HCT116 (cell line): ENCODE measurements at regions not wholly inside any gene's neighbourhood (a gene's known extent, or its start where the extent isn't known, plus 50 kb on each side); places are given as distances from the start of the nearest gene placed in this dataset.
A peak's percentile ranks its signal among the peaks of the same experiment; 100 is the strongest.

ENCODE experiments used
- ATAC-seq: fragments of 200-7000 bp; cut with Tn5 transposase; 2 replicates; pipeline ENCODE4 v1.9.1; 2020; ENCODE audit warnings: mild to moderate bottlenecking, moderate library complexity
- BruUV-seq: library from RNA; stranded (reverse); fragments of 400-500 nt; replicated peaks from 2 replicates; lab custom pipeline; 2021; lab: Mats Ljungman, UMichigan
- CTCF ChIA-PET: fragments of 300-600 bp; sonication (Branson Sonifier 250); formaldehyde crosslinking; loops from one replicate; lab custom pipeline; 2021; ENCODE audit warnings: antibody characterized with exemption; lab: Charles Lee
- POLR2A ChIA-PET: fragments of 300-600, 350-600 bp; sonication (Branson Sonifier 250); formaldehyde crosslinking; loops from one replicate; lab custom pipeline; 2021; ENCODE audit warnings: antibody characterized with exemption; lab: Charles Lee
- RAD21 ChIA-PET, 2 experiments: fragments of 300-600 bp; sonication (Branson Sonifier 250); formaldehyde crosslinking; loops; one replicate each; lab custom pipeline; 2023; ENCODE audit warnings: low total read pairs in 2 of 2; ENCODE audit not compliant: uncharacterized antibody in 2 of 2, unreplicated experiment in 2 of 2, low non-redundant PET in 1 of 2; lab: Charles Lee
- DNase-seq: peaks from one replicate; pipeline ENCODE4 v3.0.0-alpha.2; 2010; ENCODE audit warnings: low read depth, low spot score
- H2AFZ ChIP-seq: fragments of 200-600 bp; shearing (Covaris generic), sonication (generic); 2 replicates; pipeline ENCODE4 v1.6.1; 2017; ENCODE audit warnings: low read depth, mixed run types, mixed read lengths, antibody characterized with exemption, low read length; ENCODE audit not compliant: poor library complexity, severe bottlenecking
- H3K27ac ChIP-seq: 2 replicates; pipeline ENCODE4 v1.5.1; 2012; ENCODE audit warnings: low read depth, low read length
- H3K27me3 ChIP-seq: fragments of 200-600 bp; sonication (generic); 2 replicates; pipeline ENCODE4 v1.6.1; 2016; ENCODE audit warnings: mixed run types, low read length, mixed read lengths; ENCODE audit not compliant: insufficient read depth
- H3K36me3 ChIP-seq, 2 experiments: fragments of 200-500 bp in 1 of 2; fragments of 200-600 bp in 1 of 2; sonication (Bioruptor generic) in 1 of 2; sonication (generic) in 1 of 2; 2 replicates each; pipeline versions ENCODE4 v1.5.1 to v1.6.1; 2014 to 2016; ENCODE audit warnings: low read length in 2 of 2, inconsistent platforms in 1 of 2, mixed read lengths in 1 of 2, mixed run types in 1 of 2; ENCODE audit not compliant: insufficient read depth in 2 of 2, control insufficient read depth in 1 of 2
- H3K4me1 ChIP-seq, 2 experiments: fragments of 200-600 bp in 1 of 2; sonication (generic) in 1 of 2; 2 replicates each; pipeline versions ENCODE4 v1.5.1 to v1.6.1; 2012 to 2017; ENCODE audit warnings: low read length in 2 of 2, inconsistent platforms in 1 of 2, mild to moderate bottlenecking in 1 of 2, mixed read lengths in 1 of 2, mixed run types in 1 of 2, moderate library complexity in 1 of 2; ENCODE audit not compliant: insufficient read depth in 2 of 2, control insufficient read depth in 1 of 2
- H3K4me2 ChIP-seq: fragments of 200-600 bp; sonication (generic); 2 replicates; pipeline ENCODE4 v1.6.1; 2017; ENCODE audit warnings: mixed run types, low read length, mixed read lengths
- H3K4me3 ChIP-seq, 2 experiments: fragments of 200-600 bp in 1 of 2; sonication (generic) in 1 of 2; replicated peaks in 1 of 2; 2 replicates each; pipeline ENCODE4 v1.5.1; 2011 to 2016; ENCODE audit warnings: low read length in 2 of 2, control low read depth in 1 of 2, low read depth in 1 of 2, mild to moderate bottlenecking in 1 of 2, mixed read lengths in 1 of 2, mixed run types in 1 of 2
- H3K79me2 ChIP-seq: fragments of 200-600 bp; sonication (generic); 2 replicates; pipeline ENCODE4 v1.6.1; 2017; ENCODE audit warnings: mild to moderate bottlenecking, mixed run types, low read length, moderate library complexity, mixed read lengths; ENCODE audit not compliant: insufficient read depth
- H3K9ac ChIP-seq: fragments of 200-600 bp; sonication (generic); 2 replicates; pipeline ENCODE4 v1.6.1; 2016; ENCODE audit warnings: low read length, mixed read lengths
- H3K9me2 ChIP-seq: fragments of 200-600 bp; sonication (generic), shearing (Covaris generic); 2 replicates; pipeline ENCODE4 v1.6.1; 2017; ENCODE audit warnings: mixed run types, mild to moderate bottlenecking, moderate library complexity; ENCODE audit not compliant: insufficient read depth
- H3K9me3 ChIP-seq, 2 experiments: fragments of 200-500 bp in 1 of 2; fragments of 200-600 bp in 1 of 2; sonication (Bioruptor generic) in 1 of 2; sonication (generic) in 1 of 2; 2 replicates each; pipeline ENCODE4 v1.6.1; 2014 to 2017; ENCODE audit warnings: low read length in 2 of 2, mixed read lengths in 2 of 2, inconsistent platforms in 1 of 2, low read depth in 1 of 2, mild to moderate bottlenecking in 1 of 2, mixed run types in 1 of 2, moderate library complexity in 1 of 2; ENCODE audit not compliant: control insufficient read depth in 1 of 2, insufficient read depth in 1 of 2
- H4K20me1 ChIP-seq: fragments of 200-600 bp; sonication (generic), shearing (Covaris generic); 2 replicates; pipeline ENCODE4 v1.6.1; 2017; ENCODE audit warnings: mixed run types, mild to moderate bottlenecking, moderate library complexity; ENCODE audit not compliant: insufficient read depth
- CBX3 ChIP-seq: IDR thresholded peaks from 2 replicates; pipeline ENCODE4 v1.6.1; 2012; ENCODE audit warnings: low read depth
- CEBPB ChIP-seq: IDR thresholded peaks from 2 replicates; pipeline ENCODE4 v1.6.1; 2012; ENCODE audit warnings: low read depth
- CTCF ChIP-seq, 3 experiments: fragments of 200-600 bp in 1 of 3; sonication (generic) in 1 of 3; IDR thresholded peaks in 2 of 3; conservative IDR thresholded peaks in 1 of 3; 2 replicates each; pipeline ENCODE4 v1.5.1; 2012 to 2017; ENCODE audit warnings: low read depth in 2 of 3, low read length in 2 of 3, antibody characterized with exemption in 1 of 3, borderline replicate concordance in 1 of 3, control low read depth in 1 of 3, mild to moderate bottlenecking in 1 of 3, mixed read lengths in 1 of 3, mixed run types in 1 of 3, moderate library complexity in 1 of 3; ENCODE audit not compliant: insufficient read depth in 1 of 3
- ELF1 ChIP-seq: IDR thresholded peaks from 2 replicates; pipeline ENCODE4 v1.6.1; 2012; ENCODE audit warnings: low read depth, borderline replicate concordance
- EZH2 ChIP-seq: fragments of 200-600 bp; sonication (generic); IDR thresholded peaks from 2 replicates; pipeline ENCODE4 v1.6.1; 2017; ENCODE audit warnings: antibody characterized with exemption, mixed run types
- EZH2phosphoT487 ChIP-seq: fragments of 200-600 bp; IDR thresholded peaks from 2 replicates; pipeline ENCODE4 v1.6.1; 2018; ENCODE audit warnings: antibody characterized with exemption, borderline replicate concordance
- FOSL1 ChIP-seq: IDR thresholded peaks from 2 replicates; pipeline ENCODE4 v1.6.1; 2012; ENCODE audit warnings: low read depth
- JUND ChIP-seq: IDR thresholded peaks from 2 replicates; pipeline ENCODE4 v1.6.1; 2012
- POLR2A ChIP-seq: IDR thresholded peaks from 2 replicates; pipeline ENCODE4 v1.7.0; 2011; ENCODE audit warnings: borderline replicate concordance; ENCODE audit not compliant: insufficient read depth, insufficient read length; ENCODE audit errors: extremely low read depth
- POLR2AphosphoS5 ChIP-seq: IDR thresholded peaks from 2 replicates; pipeline ENCODE4 v1.6.1; 2011; ENCODE audit warnings: mild to moderate bottlenecking, low read depth, low read length, moderate library complexity
- RAD21 ChIP-seq: IDR thresholded peaks from 2 replicates; pipeline ENCODE4 v1.6.1; 2012; ENCODE audit warnings: low read depth, mild to moderate bottlenecking
- SIN3A ChIP-seq: IDR thresholded peaks from 2 replicates; pipeline ENCODE4 v1.6.1; 2012; ENCODE audit warnings: low read depth
- YY1 ChIP-seq: IDR thresholded peaks from 2 replicates; pipeline ENCODE4 v1.6.1; 2011; ENCODE audit warnings: low read length, low read depth, moderate library complexity, mild to moderate bottlenecking; ENCODE audit not compliant: insufficient replicate concordance; ENCODE audit errors: extremely low read depth
- ZBTB33 ChIP-seq: IDR thresholded peaks from 2 replicates; pipeline ENCODE4 v1.6.1; 2011; ENCODE audit warnings: mild to moderate bottlenecking, low read length, moderate library complexity; ENCODE audit not compliant: insufficient replicate concordance; ENCODE audit errors: extremely low read depth
- ZFX ChIP-seq: fragments of 450-650 bp; IDR thresholded peaks from 2 replicates; pipeline ENCODE4 v1.6.1; 2017
- ZNF274 ChIP-seq: fragments of 200-500 bp; sonication (Bioruptor generic); IDR thresholded peaks from 2 replicates; pipeline ENCODE4 v1.6.1; 2014; ENCODE audit warnings: mild to moderate bottlenecking, low read depth, low read length, inconsistent platforms
- intact Hi-C: fragments of 100-400 bp; cut with micrococcal nuclease; formaldehyde crosslinking; loops from 2 replicates; pipeline ENCODE4 v1.10.0; 2022

GRCh38 chr4:128517739-128518510, 230.3 kb upstream of the PGRMC2 start (continued):
- peak; percentile 83 for TF ChIP-seq FOSL1

GRCh38 chr4:128517096-128517738, 229.6 kb upstream of the PGRMC2 start:
- H3K4me3 ChIP-seq, result no peak overlapping the region
- H3K4me1 ChIP-seq, result peaks cover 16 to 27% of the 10 kb centered on the region in 2 experiments
- no peaks in the 10 kb centered on the region for H3K36me3 ChIP-seq
- H3K27ac ChIP-seq, result no peak overlapping the region
- no peaks in the 10 kb centered on the region for H3K9me2 ChIP-seq
- no peaks in the 10 kb centered on the region for H3K27me3 ChIP-seq
- H2AFZ ChIP-seq, result peak overlapping the region; percentile 24
- no peaks in the 10 kb centered on the region for H3K9me3 ChIP-seq
- CTCF ChIA-PET, result interaction anchor here (0.7 to 1.8 kb wide), 2 partner anchors 63 to 89 kb away, joined by 3 to 7 read pairs; no protein-coding TSS in a partner anchor
- H3K9ac ChIP-seq, result peak overlapping the region; percentile 12; the same call in 1 of the 2 replicates
- H4K20me1 ChIP-seq, result no peaks in the 10 kb centered on the region
- peak overlapping the region; percentile 59 for H3K4me2 ChIP-seq
- intact Hi-C loops, result no loop called here
- RAD21 ChIA-PET, result no interaction called here
- BruUV-seq, result no TSS peak
- no peak for TF ChIP-seq ZNF274
- TF ChIP-seq CTCF (IDR thresholded peaks at IDR 0.05 in 2 of 3, conservative IDR thresholded peaks at IDR 0.05 in 1 of 3; ENCODE audit: borderline replicate concordance in 1 of 3, insufficient read depth in 1 of 3, low read depth in 2 of 3, low read length in 2 of 3), result no peak
- no peak for TF ChIP-seq CBX3
- TF ChIP-seq ZFX, result no peak
- TF ChIP-seq FOSL1, result no peak
- no peak for TF ChIP-seq ELF1
- TF ChIP-seq EZH2, result no peak
- TF ChIP-seq CEBPB, result no peak; the same call in 1 of the 2 replicates
- TF ChIP-seq SIN3A, result no peak
- no peak for TF ChIP-seq EZH2phosphoT487
- no peak for TF ChIP-seq POLR2AphosphoS5
- no peak for TF ChIP-seq POLR2A
- TF ChIP-seq ZBTB33, result no peak
- TF ChIP-seq YY1, result no peak
- TF ChIP-seq RAD21, result no peak
- TF ChIP-seq JUND, result no peak
- DNase-seq (no peak), ATAC-seq (peak; percentile 39)
- POLR2A ChIA-PET, result interaction anchor here (1.5 kb wide), 1 partner anchor 12 kb away, joined by 5 read pairs; no protein-coding TSS in a partner anchor
- H3K79me2 ChIP-seq, result no peaks in the 10 kb centered on the region
